SH-SY5Y (cell line): ENCODE measurements at regions not wholly inside any gene's neighbourhood (a gene's known extent, or its start where the extent isn't known, plus 50 kb on each side); places are given as distances from the start of the nearest gene placed in this dataset.

ENCODE experiments used
- GATA2 ChIP-seq: IDR thresholded peaks from 2 replicates; pipeline ENCODE4 v1.6.1; 2011; ENCODE audit warnings: mild to moderate bottlenecking, low read depth, low read length
- GATA3 ChIP-seq: IDR thresholded peaks from 2 replicates; pipeline ENCODE4 v1.6.1; 2011; ENCODE audit warnings: low read depth, mild to moderate bottlenecking, low read length, moderate library complexity

DNA sequence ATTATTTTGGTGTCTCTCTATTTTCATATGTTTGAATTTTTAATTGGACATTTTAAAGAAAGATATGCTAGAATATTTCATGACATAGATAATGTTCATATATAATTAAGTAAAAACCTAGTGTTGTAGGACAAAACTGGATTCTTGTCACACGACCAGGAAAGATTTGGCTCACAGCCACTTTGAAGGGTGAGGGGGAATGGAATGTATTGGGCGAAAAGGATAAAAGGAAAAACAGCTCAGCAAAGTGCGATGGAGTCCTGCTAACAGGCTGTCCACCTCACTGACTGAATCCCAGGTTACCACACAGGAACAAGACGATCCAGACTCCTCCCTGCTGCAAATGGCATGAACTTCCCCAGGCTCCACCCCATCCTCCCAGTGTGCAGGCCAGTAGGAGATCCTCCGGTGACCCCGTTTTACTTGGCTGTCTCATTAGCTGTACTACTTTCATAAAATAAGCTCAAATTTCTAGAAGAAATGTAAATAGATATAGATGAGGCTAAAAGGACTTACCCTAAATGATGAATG is 186.2 kb downstream of the CD47 start:
- TF ChIP-seq GATA2 (no peak), GATA3 (no peak)
